Nephron progenitor cell (in vitro differentiated cells): ENCODE measurements at regions not wholly inside any gene's neighbourhood (a gene's known extent, or its start where the extent isn't known, plus 50 kb on each side); places are given as distances from the start of the nearest gene placed in this dataset.

ENCODE experiments used
- DNase-seq: peaks from one replicate; pipeline ENCODE4 v3.0.0; 2021
- H3K27ac Mint-ChIP-seq: 2 replicates; pipeline ENCODE4 v1.8.0; 2021; ENCODE audit warnings: mild to moderate bottlenecking, moderate library complexity, mixed read lengths
- H3K27me3 Mint-ChIP-seq: 2 replicates; pipeline ENCODE4 v1.8.0; 2021; ENCODE audit warnings: mild to moderate bottlenecking, low read depth, mixed read lengths; ENCODE audit not compliant: poor library complexity
- H3K36me3 Mint-ChIP-seq: 2 replicates; pipeline ENCODE4 v1.8.0; 2021; ENCODE audit warnings: low read depth, mixed read lengths
- H3K4me1 Mint-ChIP-seq: 2 replicates; pipeline ENCODE4 v1.8.0; 2021; ENCODE audit warnings: mixed read lengths
- H3K4me3 Mint-ChIP-seq: 2 replicates; pipeline ENCODE4 v1.8.0; 2021; ENCODE audit warnings: mild to moderate bottlenecking, moderate library complexity, mixed read lengths
- H3K9me3 Mint-ChIP-seq: 2 replicates; pipeline ENCODE4 v1.8.0; 2021; ENCODE audit warnings: mild to moderate bottlenecking, moderate library complexity, mixed read lengths
- CTCF ChIP-seq: fragments of 200-600 bp; sonication (generic); IDR thresholded peaks from 2 replicates; pipeline ENCODE4 v1.5.0; 2021; ENCODE audit warnings: antibody characterized with exemption

DNA sequence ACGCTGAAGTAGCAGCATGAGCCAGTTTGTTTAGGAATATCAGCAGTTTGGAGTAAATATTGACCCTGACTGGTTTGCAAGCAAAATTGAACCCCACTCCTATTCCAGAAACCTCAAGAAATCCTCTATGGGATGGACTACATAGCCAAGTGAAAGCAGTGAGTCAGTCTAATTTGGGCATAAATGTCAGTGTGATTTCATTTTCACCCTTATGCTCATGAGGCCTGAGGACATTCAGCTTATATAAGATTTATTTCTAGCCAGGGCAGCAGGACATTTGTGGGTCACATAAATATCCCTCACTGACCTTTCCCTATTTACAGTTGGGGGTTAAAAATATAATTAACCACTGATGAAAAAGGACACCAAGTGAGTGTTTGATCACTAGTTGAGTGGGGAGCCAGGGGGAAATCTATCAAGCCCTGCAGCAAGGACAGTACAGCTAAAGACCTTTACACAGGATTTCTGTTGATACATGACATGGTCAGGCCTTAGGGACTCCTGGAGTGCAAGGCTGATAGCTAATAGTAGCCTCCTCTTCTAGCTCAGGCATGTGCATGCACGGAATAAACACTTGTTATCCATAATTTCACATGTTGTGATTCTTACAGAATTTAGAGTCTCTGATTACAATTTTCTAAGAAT is 996.9 kb upstream of the GRIA3 start:
- Mint-ChIP-seq H3K4me3 (no peak overlapping the region), H3K27ac (no peak overlapping the region), H3K36me3 (no peaks in the 10 kb centered on the region), H3K9me3 (peaks cover 28% of the 10 kb centered on the region), H3K4me1 (no peaks in the 10 kb centered on the region), H3K27me3 (no peaks in the 10 kb centered on the region)
- TF ChIP-seq CTCF: no peak
- no peak for DNase-seq

DNA sequence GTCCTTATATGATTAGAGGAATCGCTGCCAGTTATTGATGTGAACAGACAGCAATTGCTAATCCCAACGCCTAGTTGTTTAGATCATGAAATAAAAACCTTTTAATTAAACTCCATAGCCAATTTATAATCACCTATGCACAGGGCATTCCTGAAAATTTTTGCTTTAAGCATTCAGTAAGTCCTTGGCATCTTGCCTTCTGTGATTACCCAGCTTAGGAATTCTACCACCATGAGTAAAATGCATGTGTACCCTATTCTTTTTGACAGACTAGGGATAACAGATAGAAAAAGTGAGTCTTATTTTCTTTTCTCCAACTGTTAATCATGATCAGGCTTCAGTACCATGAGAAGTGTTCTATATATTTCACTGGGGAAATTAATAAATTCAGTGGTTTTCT is 995.3 kb upstream of the GRIA3 start:
- Mint-ChIP-seq H3K9me3 (peaks cover 23% of the 10 kb centered on the region), H3K4me1 (no peaks in the 10 kb centered on the region), H3K36me3 (no peaks in the 10 kb centered on the region), H3K27me3 (no peaks in the 10 kb centered on the region), H3K27ac (no peak overlapping the region), H3K4me3 (no peak overlapping the region)
- DNase-seq: no peak
- no peak for TF ChIP-seq CTCF

GRCh38 chrX:122196343-122196742 is 987.7 kb upstream of the GRIA3 start:
- H3K27me3 Mint-ChIP-seq: no peaks in the 10 kb centered on the region
- no peak for DNase-seq
- H3K27ac Mint-ChIP-seq: no peak overlapping the region
- H3K4me3 Mint-ChIP-seq: no peak overlapping the region
- peaks cover 4% of the 10 kb centered on the region for H3K4me1 Mint-ChIP-seq
- no peaks in the 10 kb centered on the region for H3K36me3 Mint-ChIP-seq
- TF ChIP-seq CTCF: no peak
- H3K9me3 Mint-ChIP-seq: peaks cover 7% of the 10 kb centered on the region

GRCh38 chrX:122203399-122203798 is 980.7 kb upstream of the GRIA3 start:
- Mint-ChIP-seq H3K36me3 (no peaks in the 10 kb centered on the region), H3K9me3 (no peaks in the 10 kb centered on the region), H3K27ac (no peak overlapping the region), H3K27me3 (peaks cover 4% of the 10 kb centered on the region), H3K4me1 (no peaks in the 10 kb centered on the region), H3K4me3 (no peak overlapping the region)
- DNase-seq: no peak
- TF ChIP-seq CTCF: no peak

GRCh38 chrX:122218666-122219065 is 965.4 kb upstream of the GRIA3 start:
- H3K9me3 Mint-ChIP-seq: peaks cover 8% of the 10 kb centered on the region
- no peak overlapping the region for H3K4me3 Mint-ChIP-seq
- TF ChIP-seq CTCF: no peak
- no peak overlapping the region for H3K27ac Mint-ChIP-seq
- H3K27me3 Mint-ChIP-seq: peaks cover 44% of the 10 kb centered on the region
- DNase-seq: no peak
- H3K4me1 Mint-ChIP-seq: peaks cover 14% of the 10 kb centered on the region
- no peaks in the 10 kb centered on the region for H3K36me3 Mint-ChIP-seq

DNA sequence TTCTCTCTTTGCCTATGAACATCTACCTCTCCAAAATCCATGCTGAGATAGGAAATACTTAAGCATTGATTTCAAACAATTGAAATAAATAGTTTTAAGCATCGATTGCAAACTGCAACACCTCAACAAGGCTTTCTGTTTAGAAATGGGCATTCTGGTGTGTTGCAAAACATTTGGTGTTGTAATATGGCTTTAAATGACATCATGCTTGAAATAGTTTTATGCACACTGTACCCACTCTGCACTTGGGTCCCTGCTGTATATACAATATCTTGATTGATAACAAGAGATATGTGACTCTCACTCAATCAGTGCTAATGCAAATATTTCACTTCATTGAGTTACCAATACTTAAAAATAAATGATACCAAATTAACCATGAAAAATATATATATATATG is 964.9 kb upstream of the GRIA3 start:
- no peak for DNase-seq
- H3K27ac Mint-ChIP-seq: no peak overlapping the region
- peaks cover 14% of the 10 kb centered on the region for H3K4me1 Mint-ChIP-seq
- H3K4me3 Mint-ChIP-seq: no peak overlapping the region
- TF ChIP-seq CTCF: no peak
- H3K27me3 Mint-ChIP-seq: peaks cover 49% of the 10 kb centered on the region
- H3K36me3 Mint-ChIP-seq: no peaks in the 10 kb centered on the region
- peaks cover 8% of the 10 kb centered on the region for H3K9me3 Mint-ChIP-seq
